ENCODE measurements at regions not wholly inside any gene's neighbourhood (a gene's known extent, or its start where the extent isn't known, plus 50 kb on each side); places are given as distances from the start of the nearest gene placed in this dataset.

DNA sequence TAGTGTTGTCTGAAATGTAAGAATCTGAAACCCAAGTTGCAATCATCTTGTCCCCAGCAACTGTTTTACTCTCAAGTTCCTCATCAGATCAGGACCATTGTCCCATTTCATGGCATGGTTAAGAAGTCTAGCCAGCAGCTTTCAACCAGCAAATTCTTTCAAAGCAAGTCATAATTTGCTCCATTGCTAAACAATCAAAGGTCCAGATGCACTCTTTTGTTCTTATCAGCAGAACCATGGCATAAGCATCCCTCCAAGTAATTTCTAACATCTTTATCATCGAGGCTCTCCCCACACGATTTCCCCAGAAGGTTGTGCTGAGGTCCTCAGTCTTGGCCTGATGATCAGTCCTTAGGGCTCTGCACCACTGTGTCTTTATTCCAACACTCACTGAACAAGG is 67.5 kb upstream of the APCDD1 start:
- TF ChIP-seq, protein P1, sequence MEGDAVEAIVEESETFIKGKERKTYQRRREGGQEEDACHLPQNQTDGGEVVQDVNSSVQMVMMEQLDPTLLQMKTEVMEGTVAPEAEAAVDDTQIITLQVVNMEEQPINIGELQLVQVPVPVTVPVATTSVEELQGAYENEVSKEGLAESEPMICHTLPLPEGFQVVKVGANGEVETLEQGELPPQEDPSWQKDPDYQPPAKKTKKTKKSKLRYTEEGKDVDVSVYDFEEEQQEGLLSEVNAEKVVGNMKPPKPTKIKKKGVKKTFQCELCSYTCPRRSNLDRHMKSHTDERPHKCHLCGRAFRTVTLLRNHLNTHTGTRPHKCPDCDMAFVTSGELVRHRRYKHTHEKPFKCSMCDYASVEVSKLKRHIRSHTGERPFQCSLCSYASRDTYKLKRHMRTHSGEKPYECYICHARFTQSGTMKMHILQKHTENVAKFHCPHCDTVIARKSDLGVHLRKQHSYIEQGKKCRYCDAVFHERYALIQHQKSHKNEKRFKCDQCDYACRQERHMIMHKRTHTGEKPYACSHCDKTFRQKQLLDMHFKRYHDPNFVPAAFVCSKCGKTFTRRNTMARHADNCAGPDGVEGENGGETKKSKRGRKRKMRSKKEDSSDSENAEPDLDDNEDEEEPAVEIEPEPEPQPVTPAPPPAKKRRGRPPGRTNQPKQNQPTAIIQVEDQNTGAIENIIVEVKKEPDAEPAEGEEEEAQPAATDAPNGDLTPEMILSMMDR (conservative IDR thresholded peaks at IDR 0.05; ENCODE audit: low read depth, low read length), result no peak
- no peak for DNase-seq (ENCODE audit: low read depth)
- no peak overlapping the region for H3K4me3 ChIP-seq (ENCODE audit: low read length)

- DNase-seq (ENCODE audit: low read depth), result no peak
- no peak overlapping the region for H3K4me3 ChIP-seq (ENCODE audit: low read length)
- TF ChIP-seq, protein P1 (conservative IDR thresholded peaks at IDR 0.05; ENCODE audit: low read depth, low read length), result no peak
Observed at GRCh38 chr18:10387399-10387798, 67.0 kb upstream of the APCDD1 start.

DNA sequence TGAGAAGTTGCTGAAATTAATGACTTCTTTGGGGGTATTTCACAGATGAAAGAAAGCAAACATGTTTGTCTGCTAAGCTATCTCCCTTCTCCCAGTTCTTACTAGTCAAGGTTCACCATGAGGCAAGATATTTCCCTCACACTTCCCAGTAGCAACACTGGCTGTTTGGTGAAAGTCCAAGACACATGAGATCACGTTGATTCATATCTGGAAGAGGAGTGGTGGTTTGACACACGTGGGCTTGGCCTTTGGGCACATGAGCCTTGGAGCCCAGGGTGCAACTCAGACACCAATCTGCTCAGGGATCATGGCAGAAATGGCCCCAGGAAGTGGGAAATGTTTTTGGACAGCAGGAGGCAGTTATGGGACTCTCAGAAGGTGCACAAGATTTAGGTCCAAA is 66.1 kb upstream of the APCDD1 start:
- no peak for DNase-seq (ENCODE audit: low read depth)

DNA sequence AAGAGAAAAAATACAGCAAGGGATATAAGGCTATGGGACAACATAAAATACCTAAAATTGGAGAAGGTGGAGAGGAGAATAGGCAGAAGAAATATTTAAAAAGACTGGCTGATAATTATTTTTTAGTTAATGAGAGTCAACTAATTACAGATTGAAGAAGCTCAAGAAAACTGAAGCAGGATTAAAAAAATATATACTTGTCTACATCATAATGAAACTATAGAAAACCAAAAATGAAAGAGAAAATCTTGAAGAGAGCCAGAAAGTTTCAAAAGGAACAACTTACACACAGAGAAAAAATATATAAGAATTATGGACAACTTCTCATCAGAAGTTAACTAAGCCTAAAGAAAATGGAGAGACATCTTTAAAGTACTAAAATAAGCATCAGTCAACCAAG is 62.9 kb upstream of the APCDD1 start:
- H3K4me3 ChIP-seq (ENCODE audit: low read length), result no peak overlapping the region
- TF ChIP-seq, protein P1 (conservative IDR thresholded peaks at IDR 0.05; ENCODE audit: low read depth, low read length), result no peak
- DNase-seq (ENCODE audit: low read depth), result no peak

More for the DNA sequence above, 66.1 kb upstream of the APCDD1 start:
- TF ChIP-seq, protein P1 (conservative IDR thresholded peaks at IDR 0.05; ENCODE audit: low read depth, low read length), result no peak
- H3K4me3 ChIP-seq (ENCODE audit: low read length), result no peak overlapping the region

DNA sequence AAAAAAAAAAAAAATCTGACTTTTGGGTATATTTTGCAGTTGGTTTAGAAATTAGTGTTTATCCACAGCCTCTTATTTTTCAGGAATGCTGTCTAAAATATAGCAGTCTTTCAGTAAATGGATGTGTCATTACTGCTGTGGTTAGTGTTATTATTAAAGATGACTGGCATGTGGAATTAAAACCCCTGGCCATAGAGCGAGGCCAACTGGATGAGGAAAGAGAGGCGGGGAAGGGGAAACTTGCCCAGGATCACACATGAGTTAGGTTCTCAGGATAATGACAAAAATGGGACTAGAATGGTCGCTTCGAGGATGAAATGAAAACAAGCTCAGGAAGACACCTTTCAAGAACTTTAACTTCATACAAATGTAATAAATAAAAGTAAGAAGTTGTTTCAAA is 57.4 kb upstream of the APCDD1 start:
- H3K4me3 ChIP-seq (ENCODE audit: low read length), result no peak overlapping the region
- TF ChIP-seq, protein P1 (conservative IDR thresholded peaks at IDR 0.05; ENCODE audit: low read depth, low read length), result no peak
- DNase-seq (ENCODE audit: low read depth), result no peak

DNA sequence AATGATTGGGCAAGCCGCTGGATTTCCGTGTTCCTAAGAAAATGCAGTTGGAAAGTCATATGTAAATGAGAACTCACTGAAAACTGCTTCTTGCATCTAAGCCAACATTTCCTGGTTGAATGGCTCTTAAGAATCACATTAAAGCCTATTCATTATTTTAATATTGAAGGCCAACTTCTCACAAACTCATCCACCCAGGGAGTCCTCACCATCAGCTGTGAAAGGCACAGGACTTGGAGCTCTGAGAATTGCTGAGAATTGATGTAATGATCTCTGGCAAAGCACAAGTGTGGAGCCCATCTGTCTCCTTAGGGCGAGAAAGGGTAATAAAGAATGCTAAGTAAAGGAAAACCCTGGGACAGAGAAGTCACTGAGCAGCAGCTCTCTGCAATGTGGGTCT is 55.9 kb upstream of the APCDD1 start:
- DNase-seq (ENCODE audit: low read depth), result no peak
- no peak overlapping the region for H3K4me3 ChIP-seq (ENCODE audit: low read length)
- TF ChIP-seq, protein P1 (conservative IDR thresholded peaks at IDR 0.05; ENCODE audit: low read depth, low read length), result no peak

DNA sequence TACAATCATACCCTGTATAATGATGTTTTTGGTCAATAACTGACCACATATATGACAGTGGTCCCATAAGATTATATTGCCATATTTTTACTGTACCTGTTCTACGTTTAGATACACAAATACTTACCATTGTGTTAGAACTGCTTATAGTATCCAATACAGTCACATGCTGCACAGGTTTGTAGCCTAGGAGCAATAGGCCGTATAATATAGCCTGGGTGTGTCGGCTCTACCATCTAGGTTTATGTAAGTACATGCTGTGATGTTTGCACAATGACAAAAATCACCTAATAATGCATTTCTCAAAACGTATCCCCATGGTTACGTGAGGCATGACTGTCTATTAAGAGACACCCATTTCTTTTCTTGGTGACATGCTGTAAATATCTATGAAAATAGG is 55.0 kb upstream of the APCDD1 start:
- no peak for DNase-seq (ENCODE audit: low read depth)
- H3K4me3 ChIP-seq (ENCODE audit: low read length), result no peak overlapping the region
- TF ChIP-seq, protein P1 (conservative IDR thresholded peaks at IDR 0.05; ENCODE audit: low read depth, low read length), result no peak
